Adrenal gland (tissue), 5 donors: ENCODE measurements at regions not wholly inside any gene's neighbourhood (a gene's known extent, or its start where the extent isn't known, plus 50 kb on each side); places are given as distances from the start of the nearest gene placed in this dataset.

Experiments
- POLR2A ChIP-seq, 2 donors: fragments of 450-650 bp; IDR thresholded peaks; one replicate each; pipeline ENCODE4 v1.6.1; 2017; ENCODE audit warnings: antibody characterized with exemption in 2 of 2, mild to moderate bottlenecking in 2 of 2, moderate library complexity in 1 of 2
- TF ChIP-seq, protein P1 (sequence below), 6 experiments: fragments of 450-650 bp in 4 of 6; fragments of 200-600 bp in 2 of 6; sonication (generic) in 1 of 6; IDR thresholded peaks; 1 replicate in 5 of 6; 2 replicates in 1 of 6; pipeline versions ENCODE4 v1.5.1 to v1.8.0; 2016 to 2021; ENCODE audit warnings: antibody characterized with exemption in 6 of 6, mild to moderate bottlenecking in 2 of 6, moderate library complexity in 1 of 6
- donor health status: DM: no; HTN: no; CAD: no.

DNA sequence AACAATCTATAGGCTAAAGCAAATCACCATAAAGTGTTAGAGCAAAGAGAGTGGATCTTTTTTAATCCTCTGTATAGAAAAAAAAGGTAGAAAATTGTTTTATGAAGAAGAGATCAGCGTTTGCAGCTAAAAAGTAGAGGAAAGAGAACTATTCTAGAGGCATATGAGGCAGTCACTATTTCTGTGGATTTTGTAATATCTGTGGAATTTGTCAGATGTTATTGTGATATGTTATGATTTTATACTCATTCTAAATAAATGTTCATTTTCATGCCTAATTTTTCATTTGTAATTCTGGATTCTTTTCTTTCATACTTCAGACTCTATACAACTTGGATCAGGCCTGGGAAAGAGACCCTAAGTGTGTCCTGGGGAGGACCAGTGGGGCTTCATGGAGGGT lies 295.0 kb upstream of the LYZL1 start:
- TF ChIP-seq POLR2A (IDR thresholded peaks at IDR 0.05) = no peak
- TF ChIP-seq, protein P1, sequence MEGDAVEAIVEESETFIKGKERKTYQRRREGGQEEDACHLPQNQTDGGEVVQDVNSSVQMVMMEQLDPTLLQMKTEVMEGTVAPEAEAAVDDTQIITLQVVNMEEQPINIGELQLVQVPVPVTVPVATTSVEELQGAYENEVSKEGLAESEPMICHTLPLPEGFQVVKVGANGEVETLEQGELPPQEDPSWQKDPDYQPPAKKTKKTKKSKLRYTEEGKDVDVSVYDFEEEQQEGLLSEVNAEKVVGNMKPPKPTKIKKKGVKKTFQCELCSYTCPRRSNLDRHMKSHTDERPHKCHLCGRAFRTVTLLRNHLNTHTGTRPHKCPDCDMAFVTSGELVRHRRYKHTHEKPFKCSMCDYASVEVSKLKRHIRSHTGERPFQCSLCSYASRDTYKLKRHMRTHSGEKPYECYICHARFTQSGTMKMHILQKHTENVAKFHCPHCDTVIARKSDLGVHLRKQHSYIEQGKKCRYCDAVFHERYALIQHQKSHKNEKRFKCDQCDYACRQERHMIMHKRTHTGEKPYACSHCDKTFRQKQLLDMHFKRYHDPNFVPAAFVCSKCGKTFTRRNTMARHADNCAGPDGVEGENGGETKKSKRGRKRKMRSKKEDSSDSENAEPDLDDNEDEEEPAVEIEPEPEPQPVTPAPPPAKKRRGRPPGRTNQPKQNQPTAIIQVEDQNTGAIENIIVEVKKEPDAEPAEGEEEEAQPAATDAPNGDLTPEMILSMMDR (IDR thresholded peaks at IDR 0.05) = no peak
